GM13977 (cell line): ENCODE measurements at regions not wholly inside any gene's neighbourhood (a gene's known extent, or its start where the extent isn't known, plus 50 kb on each side); places are given as distances from the start of the nearest gene placed in this dataset.
"Not testable (repeated sequence)": the region's sequence is repeated elsewhere in the genome, so short reads cannot be mapped to it uniquely, and the experiment has no call there.

Experiments used
- DNase-seq: peaks from one replicate; pipeline ENCODE4 v3.0.0; 2012; ENCODE audit warnings: low spot score
- CTCF ChIP-seq: IDR thresholded peaks from 2 replicates; pipeline ENCODE4 v1.5.1; 2012; ENCODE audit warnings: mild to moderate bottlenecking, control low read depth; ENCODE audit not compliant: insufficient read depth; ENCODE audit errors: extremely low read depth, missing control alignments
- in situ Hi-C: fragments of 300-500 bp; cut with MboI; formaldehyde crosslinking; loops from one replicate; pipeline ENCODE4 v1.12.0; 2022; ENCODE audit warnings: low sequenced_read_pairs, low pct_unique_long_range_greater_than_20kb, mixed read lengths, inconsistent platforms; ENCODE audit not compliant: unreplicated experiment

DNA sequence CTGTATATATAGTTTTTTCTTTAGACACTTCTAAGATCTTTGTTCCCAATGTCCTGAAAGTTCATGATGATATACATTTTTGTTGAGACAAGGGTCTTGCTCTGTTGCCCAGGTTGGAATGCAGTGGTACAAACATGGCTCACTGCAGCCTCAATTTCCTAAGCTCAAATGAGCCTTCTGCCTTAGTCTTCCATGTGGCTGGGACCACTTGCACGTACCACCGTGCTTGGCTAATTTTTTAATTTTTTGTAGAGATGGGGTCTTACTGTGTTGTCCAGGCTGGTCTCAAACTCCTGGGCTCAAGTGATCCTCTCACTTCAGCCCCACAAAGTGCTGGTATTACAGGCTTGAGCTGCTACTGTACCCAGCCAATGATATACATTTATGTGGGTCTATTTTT is 132.9 kb upstream of the BCOR start:
- no peak for DNase-seq
- in situ Hi-C loops, result no loop called here
- no peak for TF ChIP-seq CTCF

GRCh38 chrX:40227125-40227524 is 129.4 kb upstream of the BCOR start:
- TF ChIP-seq CTCF, result no peak
- in situ Hi-C loops, result no loop called here
- no peak for DNase-seq

- no peak for TF ChIP-seq CTCF
- in situ Hi-C loops, result no loop called here
- no peak for DNase-seq
Observed at GRCh38 chrX:40224658-40225057, 126.9 kb upstream of the BCOR start.

DNA sequence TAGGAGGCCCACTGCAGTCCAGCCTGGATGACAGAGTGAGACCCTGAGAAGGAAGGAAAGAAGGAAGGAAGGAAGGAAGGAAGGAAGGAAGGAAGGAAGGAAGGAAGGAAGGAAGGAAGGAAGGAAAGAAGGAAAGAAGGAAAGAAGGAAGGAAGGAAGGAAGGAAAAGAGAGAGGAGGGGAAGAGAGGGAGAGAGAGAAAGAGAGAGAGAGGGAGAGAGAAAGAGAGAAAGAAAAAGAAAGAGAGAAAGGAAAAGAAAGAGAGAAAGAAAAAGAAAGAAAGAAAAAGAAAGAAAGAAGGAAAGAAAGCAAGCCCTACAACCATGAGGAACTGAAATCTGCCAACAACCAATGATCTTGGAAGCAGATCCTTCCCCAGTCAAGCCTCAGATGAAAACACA is 124.9 kb upstream of the BCOR start:
- DNase-seq, in situ Hi-C loops: not testable (repeated sequence)

DNA sequence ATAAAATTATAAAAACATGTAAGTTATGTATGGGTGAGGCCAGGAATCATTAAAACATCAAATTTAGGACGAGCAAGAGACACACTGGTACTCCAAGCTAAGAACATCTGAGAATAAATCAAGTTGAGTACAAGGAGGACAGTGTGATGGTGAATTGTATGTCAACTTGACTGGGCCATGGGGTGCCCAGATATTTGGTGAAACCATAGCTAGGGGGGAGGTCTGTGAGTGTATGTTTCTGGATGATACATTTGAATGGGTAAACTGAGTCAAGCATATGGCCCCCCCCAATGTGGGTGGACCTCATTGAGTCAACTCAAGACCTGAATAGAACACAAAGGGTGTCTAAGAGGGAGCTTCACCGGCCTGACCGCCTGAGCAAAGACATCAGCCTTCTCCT is 115.3 kb upstream of the BCOR start:
- no peak for DNase-seq
- in situ Hi-C loops, result no loop called here
- TF ChIP-seq CTCF, result no peak

- in situ Hi-C loops, result no loop called here
- no peak for DNase-seq
- no peak for TF ChIP-seq CTCF
Observed at GRCh38 chrX:40209951-40210617, 112.3 kb upstream of the BCOR start.

- peak; percentile 53 for DNase-seq
- TF ChIP-seq CTCF, result no peak
- in situ Hi-C loops, result no loop called here
Observed at GRCh38 chrX:40207626-40208025, 109.9 kb upstream of the BCOR start.
